Stimulated activated CD8-positive, alpha-beta memory T cell treated with anti-CD3 and anti-CD28 coated beads, Interleukin-7, amount 100 ng/mL, for 48 hours (primary cell): ENCODE measurements at regions not wholly inside any gene's neighbourhood (a gene's known extent, or its start where the extent isn't known, plus 50 kb on each side); places are given as distances from the start of the nearest gene placed in this dataset.

Experiments
- DNase-seq, 2 donors: peaks; one replicate each; pipeline ENCODE4 v3.0.0-alpha.2; 2020; ENCODE audit warnings: low read depth in 1 of 2; ENCODE audit errors: extremely low read depth in 1 of 2

DNA sequence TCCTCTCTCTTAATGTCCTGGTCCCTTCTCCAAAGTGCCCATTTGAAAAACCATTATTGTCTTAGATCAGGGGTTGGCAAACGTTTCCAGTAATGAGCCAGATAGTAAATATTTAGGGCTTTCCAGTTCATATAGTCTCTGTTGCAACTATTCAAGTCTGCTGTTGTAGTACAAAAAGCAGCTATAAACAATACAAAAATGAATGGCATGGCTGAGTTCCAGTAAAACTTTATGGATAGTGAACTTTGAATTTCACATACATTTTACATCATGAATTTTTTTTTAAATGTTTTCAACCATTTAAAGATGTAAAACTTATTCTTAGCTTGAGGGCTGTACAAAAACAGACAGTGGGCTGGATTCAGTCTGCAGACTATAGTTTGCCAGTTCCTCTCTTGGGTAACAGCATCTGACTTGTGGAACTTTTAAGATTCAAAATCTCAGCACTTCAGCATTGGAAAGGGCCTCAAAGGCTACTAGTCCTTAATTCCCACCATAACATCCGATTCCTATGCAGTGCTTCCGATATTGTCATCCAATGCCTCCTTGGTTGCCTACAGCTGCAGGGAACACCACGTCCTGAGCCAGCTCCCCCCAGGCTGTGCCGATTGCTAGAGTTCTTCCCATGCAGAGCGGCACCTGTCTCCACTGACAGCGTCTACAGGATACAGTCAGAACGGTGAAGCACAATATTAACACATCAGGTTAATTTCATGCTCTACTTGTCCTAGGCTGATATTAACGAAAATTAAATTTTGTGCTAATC is 65.6 kb upstream of the E2F8 start:
- DNase-seq, result no peak

DNA sequence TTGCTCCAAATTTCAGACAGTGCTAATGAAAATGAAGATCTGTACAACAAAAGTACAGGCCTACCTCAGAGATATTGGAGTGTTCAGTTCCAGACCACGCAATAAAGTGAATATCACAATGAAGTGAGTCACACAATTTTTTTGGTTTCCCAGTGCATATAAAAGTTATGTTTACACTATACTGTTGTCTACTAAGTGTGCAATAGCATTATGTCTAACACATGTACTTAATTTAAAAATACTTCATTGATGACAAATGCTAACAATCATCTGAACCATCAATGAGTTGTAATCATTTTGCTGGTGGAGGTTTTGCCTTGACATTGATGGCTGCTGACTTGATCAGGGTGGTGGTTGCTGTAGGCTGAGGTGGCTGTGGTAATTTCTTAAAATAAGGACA is 60.6 kb upstream of the E2F8 start:
- no peak for DNase-seq

DNA sequence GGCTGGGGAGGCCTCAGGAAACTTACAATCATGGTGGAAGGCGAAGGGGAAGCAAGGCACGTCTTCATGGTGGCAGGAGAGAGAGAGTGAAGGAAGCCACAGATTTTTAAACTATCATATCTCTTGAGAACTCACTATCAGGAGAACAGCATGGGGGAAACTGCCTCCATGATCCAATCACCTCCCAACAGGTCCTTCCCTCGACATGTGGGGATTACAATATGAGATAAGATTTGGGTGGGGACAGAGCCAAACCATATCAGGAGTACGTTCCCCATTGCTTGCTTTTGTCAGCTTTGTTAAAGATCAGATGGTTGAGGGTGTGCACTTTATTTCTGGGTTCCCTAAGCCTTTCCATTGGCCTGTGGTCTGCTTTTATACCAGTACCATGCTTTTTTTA is 53.7 kb upstream of the E2F8 start:
- no peak for DNase-seq

DNA sequence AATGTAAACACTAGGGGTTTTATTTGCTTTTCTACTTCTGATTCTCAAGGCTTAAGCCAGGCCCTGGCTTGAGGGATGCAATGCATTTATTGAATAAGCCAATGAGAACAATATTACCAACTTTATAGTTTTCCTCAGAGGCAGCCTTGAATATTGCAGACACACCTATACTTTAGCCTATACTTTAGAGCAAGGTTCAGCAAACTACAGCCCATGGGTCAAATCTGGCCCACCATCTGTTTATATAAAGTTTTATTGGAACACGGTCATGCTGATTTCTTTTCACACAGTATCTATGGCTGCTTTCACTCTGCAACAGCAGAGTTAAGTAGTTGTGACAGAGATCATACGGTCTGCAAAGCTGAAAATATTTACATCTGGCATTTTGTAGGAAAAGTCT is 50.3 kb upstream of the E2F8 start:
- no peak for DNase-seq
